T follicular helper cell (primary cell): ENCODE measurements at regions not wholly inside any gene's neighbourhood (a gene's known extent, or its start where the extent isn't known, plus 50 kb on each side); places are given as distances from the start of the nearest gene placed in this dataset.

Source experiments
- DNase-seq: peaks from one replicate; pipeline ENCODE4 v3.0.0-alpha.2; 2020; ENCODE audit warnings: low read depth

GRCh38 chr12:91355150-91356006, 172.8 kb upstream of the DCN start:
- peak; percentile 12 for DNase-seq

DNA sequence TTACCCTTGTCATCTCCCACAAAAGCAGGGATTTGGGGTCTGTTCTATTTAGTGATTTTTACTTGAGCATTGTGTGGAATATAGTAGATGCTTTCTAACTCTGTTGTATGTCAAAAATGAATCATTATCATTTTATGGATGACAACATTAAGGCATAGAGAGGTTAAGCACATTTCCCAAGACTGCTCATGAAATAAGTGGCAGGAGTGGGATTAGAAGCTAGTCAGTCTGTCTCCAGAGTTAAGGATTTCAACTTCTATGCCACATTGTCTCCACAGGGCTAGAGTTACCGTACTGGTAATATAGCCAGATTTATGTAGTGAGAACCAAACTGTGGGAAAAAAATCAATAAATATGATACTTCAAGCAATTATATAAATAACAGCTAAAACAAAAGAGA, 170.6 kb upstream of the DCN start:
- no peak for DNase-seq

- no peak for DNase-seq
Observed at GRCh38 chr12:91349476-91349875, 166.9 kb upstream of the DCN start.

DNA sequence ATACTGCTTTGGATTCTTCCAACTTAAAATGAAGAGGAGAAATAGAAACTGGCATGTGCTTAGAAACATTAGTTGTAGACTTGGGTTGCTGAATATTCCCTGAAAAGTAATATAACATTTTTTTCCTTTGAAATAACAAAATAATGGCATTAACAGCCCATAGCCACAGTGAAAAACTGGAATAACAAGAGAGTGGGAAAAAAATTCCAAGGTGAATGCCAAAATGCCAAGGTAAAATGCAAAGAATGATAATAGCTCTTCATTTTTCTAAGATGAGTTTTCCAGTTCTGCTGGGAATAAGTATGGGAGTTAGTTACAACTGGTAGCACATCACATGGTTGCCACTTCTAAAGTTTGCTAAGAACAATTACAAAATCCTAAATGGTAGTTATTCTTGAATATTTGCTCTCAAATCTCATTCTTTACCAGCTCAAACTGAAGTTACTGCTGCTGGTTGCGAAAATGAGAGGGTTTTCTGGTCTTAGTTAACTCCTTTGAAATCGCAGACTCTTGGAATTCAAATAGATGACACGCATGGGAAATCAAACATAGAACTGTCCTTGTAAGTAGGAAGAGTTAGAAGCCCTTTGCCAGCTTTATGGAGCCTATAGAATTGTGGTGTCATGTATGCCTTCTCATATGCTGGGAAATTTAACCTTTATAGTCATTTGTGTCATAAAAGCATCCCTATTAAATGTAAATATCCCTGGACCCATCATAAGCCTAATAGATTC, 165.0 kb upstream of the DCN start:
- no peak for DNase-seq

GRCh38 chr12:91346827-91347226, 164.2 kb upstream of the DCN start:
- no peak for DNase-seq

- no peak for DNase-seq
Observed at GRCh38 chr12:91344408-91344807, 161.8 kb upstream of the DCN start.

DNA sequence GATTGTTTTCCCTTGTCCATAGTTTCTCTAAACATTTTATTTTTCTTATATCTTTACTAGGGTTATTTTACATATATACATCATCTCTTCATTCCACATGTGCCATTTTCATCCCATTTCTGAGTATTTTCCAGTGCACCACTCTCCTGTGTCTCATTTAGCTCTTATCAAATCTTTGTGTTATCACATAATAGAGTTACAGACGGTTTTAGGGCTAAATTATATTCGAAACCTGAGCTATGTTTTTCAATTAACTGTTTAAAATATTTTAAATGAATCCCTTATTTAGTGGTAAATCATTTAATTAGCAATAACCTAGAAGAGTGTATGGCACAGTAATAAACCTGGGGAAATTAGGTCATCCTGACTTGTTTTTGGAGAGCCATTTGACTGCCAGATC, 160.4 kb upstream of the DCN start:
- no peak for DNase-seq

DNA sequence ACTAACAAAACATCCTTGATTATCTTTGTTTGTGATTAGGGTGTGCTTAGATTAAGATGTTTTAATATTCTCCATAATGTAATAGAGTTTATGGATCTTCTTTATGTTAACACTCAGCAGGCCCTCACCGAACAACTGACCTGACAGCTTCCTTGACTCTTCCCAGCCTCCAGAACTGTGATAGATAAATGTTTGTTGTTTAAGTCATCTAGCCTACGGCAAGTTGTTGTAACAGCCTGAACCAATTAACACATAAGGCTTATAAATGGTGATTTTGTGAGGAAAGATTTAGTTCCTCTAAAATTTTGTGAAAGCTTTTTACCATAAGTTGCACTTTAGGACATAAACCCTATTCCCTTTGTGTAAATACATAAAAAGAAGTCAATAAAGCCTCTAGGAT, 156.5 kb upstream of the DCN start:
- DNase-seq = no peak

DNA sequence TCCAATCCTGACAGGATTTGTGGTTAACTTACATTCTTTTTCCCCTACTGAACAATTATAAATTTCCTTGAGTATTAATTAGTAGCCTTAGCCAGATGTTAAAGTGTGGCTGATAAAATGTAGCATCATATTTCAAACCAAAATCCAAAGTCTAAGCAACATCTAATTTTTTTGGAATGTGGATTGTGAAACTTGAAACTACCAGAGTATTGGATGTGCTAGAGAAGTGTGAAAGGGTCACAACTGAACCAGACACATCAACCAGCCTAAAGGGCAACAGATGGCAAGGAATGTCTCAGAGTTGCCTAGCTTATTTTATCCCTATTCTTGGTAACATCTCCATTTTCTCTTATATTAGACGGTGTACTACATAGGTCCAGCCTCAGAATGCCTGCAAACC, 153.1 kb upstream of the DCN start:
- DNase-seq = no peak

- no peak for DNase-seq
Observed at GRCh38 chr12:91333966-91334365, 151.3 kb upstream of the DCN start.

DNA sequence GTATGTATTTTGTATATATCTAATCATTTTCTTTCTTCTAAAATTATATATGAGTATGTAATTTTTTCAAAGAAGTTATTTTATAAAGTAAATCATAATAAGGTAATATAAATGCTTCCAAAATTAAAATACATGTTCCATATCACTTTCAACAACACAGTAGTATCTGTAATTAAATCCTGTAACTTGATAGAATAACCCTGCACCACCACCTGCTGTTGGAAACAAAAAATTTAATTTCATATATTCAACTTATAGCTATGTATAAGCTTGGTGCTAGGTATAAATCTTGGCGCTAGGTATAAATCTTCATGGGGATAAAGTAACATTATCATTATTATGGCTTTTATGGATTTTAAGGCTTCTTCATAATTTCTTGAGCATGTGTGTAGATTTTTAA, 149.7 kb upstream of the DCN start:
- DNase-seq = no peak

GRCh38 chr12:91331371-91331770, 148.8 kb upstream of the DCN start:
- DNase-seq = no peak

DNA sequence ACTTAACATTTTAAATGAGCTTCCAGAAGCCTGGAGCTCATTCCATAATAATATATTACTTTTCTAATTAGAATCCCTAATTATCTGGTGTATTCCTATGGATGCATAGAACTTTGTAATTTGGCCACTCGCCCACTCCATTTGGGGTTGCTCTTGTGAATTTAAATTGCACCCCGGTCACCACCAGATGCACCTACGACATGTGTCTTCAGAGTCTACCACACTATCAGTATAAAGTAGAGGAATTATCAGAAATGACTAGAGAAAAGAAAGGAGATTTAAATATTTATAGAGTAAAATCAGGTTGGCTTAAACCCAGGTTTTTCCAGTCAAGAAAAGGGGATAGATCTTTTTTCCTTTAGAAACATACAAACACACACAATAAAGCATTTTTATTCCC, 145.8 kb upstream of the DCN start:
- DNase-seq = no peak

DNA sequence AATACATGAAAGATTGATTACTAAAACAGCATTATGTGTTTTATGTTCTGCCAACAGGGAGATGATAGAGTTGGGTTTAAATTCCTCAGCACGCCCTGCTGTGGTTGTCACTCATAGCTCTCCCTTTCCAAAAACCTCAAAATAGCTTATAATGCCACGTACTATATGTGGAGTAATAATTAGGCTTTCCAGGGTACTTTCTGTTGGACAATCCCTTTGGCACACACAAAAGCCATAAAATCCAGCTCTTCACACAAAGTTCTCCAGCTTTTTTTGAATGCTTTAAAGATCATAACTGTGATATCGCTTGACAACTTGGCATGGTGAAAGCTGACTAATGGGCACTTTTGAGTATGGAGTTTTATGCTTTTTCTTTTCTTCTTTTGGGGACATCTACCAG, 145.3 kb upstream of the DCN start:
- DNase-seq = no peak

- no peak for DNase-seq
Observed at GRCh38 chr12:91327131-91327530, 144.5 kb upstream of the DCN start.

DNA sequence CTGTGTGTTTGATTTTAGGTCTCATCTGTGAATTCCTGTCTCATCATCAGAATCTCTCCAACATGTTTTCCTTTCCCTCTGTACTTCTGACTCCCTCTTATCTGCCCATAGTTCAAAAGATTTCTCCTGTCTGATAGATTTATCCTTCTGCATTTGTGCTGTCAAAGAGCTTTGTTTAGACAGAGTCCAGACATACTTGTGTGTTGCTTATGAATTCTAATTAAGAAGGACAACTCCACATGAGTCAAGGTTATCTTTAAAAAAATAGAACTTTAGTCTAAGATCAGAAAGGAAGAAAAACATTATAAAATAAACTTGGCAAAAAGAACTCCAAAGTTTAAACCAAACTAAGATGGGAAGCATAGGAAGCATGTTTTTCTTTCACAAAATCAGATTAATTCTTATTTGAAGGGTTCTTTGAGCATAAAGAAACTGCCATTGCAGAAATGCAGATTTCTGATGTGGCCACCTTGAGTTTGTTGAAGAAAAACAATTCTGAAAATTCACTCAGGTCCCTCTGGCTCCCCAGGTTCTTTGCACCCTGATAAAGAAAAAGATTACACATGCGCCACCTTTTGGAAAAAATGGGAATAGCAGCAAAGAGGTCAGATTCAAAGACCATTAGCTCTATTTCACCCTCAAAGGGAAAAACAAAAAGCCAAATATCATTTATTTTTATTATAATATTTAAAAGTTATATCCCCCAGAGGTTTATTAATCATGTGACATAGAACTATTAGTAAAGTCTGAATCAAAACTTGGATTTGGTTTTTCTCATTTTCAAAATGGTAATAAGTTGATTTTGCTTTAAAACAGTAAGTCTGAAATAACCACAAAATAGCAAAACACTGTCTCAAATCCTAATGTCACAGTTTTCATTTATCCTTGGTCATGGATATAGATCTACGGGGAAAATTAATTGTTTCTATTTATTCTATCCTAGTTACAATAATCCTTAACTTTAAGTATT, 143.7 kb upstream of the DCN start:
- no peak for DNase-seq

GRCh38 chr12:91320999-91321398, 138.4 kb upstream of the DCN start:
- no peak for DNase-seq

GRCh38 chr12:91319071-91319760, 136.6 kb upstream of the DCN start:
- DNase-seq = no peak

DNA sequence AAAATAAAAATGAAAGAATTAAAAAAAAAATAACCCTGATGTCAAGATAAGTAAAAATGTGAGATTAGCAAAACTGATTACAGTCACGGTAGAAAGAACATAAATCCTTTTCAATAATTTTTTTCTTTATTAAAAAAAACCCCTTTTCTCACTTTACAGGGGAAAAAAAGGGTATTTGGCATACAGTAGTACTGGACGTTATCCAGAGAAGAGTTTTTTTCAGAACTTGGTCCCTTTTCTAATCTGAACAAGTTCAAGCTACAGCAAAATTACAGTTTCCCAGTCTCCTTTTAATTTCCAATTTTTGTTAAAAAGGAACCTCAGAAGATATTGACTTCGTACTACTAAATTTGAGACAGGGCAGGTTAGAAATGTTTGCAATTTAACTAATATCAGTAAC, 134.7 kb upstream of the DCN start:
- no peak for DNase-seq

DNA sequence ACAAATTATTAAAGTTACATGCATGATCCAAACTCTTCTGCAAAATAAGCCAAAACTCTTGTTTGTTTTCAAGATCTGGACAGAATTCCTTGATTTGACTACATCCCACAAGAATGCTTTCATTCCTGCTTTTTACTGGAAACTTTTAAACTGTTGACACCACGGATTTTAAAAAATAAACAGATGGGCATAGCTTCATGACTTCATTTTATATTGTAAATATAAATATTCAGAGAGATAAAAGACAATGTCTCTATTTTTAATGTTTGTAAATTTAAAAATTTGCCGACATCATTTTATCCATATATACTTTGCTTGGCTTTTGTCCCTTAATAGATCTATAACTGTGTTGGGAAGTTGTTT, 134.3 kb upstream of the DCN start:
- DNase-seq = no peak

GRCh38 chr12:91316161-91316906, 133.7 kb upstream of the DCN start:
- DNase-seq = no peak
